ENCODE measurements at regions not wholly inside any gene's neighbourhood (a gene's known extent, or its start where the extent isn't known, plus 50 kb on each side); places are given as distances from the start of the nearest gene placed in this dataset.

DNA sequence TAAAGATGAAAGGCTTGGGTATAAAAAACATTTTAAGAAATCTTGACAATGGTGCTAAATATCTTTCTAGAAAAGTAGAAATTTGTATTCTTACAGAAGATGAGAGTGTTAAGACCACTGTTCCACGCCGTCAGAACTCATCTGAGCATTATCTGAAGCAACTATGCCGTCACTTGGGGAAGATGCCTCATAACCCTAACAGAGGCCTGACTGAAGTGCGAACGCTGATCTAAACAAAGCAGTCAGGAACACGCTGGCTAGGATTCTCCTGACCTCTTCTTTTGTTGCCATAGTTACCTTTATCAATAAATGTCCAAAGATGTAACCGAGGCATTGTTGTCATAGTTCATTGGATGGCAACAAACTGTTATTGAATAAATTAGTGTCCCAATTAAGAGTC, 612.4 kb downstream of the LTN1 start:
- Mint-ChIP-seq H3K27me3 (ENCODE audit: low read depth) (no peaks in the 10 kb centered on the region), H3K4me1 (no peaks in the 10 kb centered on the region), H3K36me3 (no peaks in the 10 kb centered on the region), H3K27ac (no peak overlapping the region), H3K9me3 (peaks cover 16% of the 10 kb centered on the region), H3K4me3 (no peak overlapping the region)
- no peak for TF ChIP-seq CTCF (IDR thresholded peaks at IDR 0.05; ENCODE audit: unreplicated experiment)
- DNase-seq (ENCODE audit: low spot score in 2 of 2, unreplicated experiment in 2 of 2), result no peak

DNA sequence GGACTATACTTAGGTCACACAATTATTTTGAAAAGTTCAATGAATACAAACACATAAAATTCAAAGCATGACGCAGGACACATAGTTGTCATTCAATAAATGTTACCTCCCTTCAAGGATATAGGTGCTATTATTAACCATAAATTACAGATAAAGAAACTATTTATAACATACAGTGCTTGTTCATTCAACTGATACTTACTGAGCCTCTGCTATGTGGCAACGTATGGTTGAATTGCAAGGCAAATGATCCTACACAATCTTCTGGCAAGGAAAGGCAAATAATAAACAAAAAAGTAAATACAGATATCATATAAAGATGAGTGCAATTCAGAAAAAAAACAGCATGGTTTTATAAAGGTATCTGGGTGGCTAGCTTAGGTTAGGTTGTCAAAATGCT, 614.7 kb downstream of the LTN1 start:
- H3K27ac Mint-ChIP-seq, result no peak overlapping the region
- no peak for TF ChIP-seq CTCF (IDR thresholded peaks at IDR 0.05; ENCODE audit: unreplicated experiment)
- no peaks in the 10 kb centered on the region for H3K27me3 Mint-ChIP-seq (ENCODE audit: low read depth)
- no peaks in the 10 kb centered on the region for H3K36me3 Mint-ChIP-seq
- DNase-seq (ENCODE audit: low spot score in 2 of 2, unreplicated experiment in 2 of 2), result no peak
- peaks cover 25% of the 10 kb centered on the region for H3K9me3 Mint-ChIP-seq
- no peaks in the 10 kb centered on the region for H3K4me1 Mint-ChIP-seq
- H3K4me3 Mint-ChIP-seq, result no peak overlapping the region

- peaks cover 6% of the 10 kb centered on the region for H3K36me3 Mint-ChIP-seq
- H3K9me3 Mint-ChIP-seq, result peaks cover 38% of the 10 kb centered on the region
- no peaks in the 10 kb centered on the region for H3K27me3 Mint-ChIP-seq (ENCODE audit: low read depth)
- no peaks in the 10 kb centered on the region for H3K4me1 Mint-ChIP-seq
- no peak overlapping the region for H3K27ac Mint-ChIP-seq
- no peak for DNase-seq (ENCODE audit: low spot score in 2 of 2, unreplicated experiment in 2 of 2)
- no peak for TF ChIP-seq CTCF (IDR thresholded peaks at IDR 0.05; ENCODE audit: unreplicated experiment)
- H3K4me3 Mint-ChIP-seq, result no peak overlapping the region
Observed at GRCh38 chr21:28375708-28376385, 616.8 kb downstream of the LTN1 start.

DNA sequence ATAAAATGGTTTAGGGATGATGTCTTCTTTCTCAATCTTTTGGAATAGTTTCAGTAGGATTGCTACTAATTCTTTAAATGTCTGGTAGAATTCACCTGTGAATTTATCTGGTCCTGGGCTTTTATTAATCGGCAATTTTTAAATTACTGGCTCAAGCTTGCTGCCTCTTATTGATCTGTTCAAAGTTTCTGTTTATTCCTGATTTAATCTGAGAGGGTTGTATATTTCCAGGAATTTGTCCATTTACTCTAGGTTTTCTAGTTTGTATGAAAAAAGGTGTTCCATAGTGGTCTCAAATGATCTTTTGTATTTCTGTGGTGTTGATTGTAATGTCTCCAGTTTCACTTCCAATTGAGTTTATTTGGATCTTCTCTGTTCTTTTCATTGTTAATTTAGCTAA, 617.8 kb downstream of the LTN1 start:
- Mint-ChIP-seq H3K27me3 (ENCODE audit: low read depth) (no peaks in the 10 kb centered on the region), H3K4me1 (no peaks in the 10 kb centered on the region), H3K36me3 (peaks cover 6% of the 10 kb centered on the region), H3K27ac (no peak overlapping the region), H3K4me3 (no peak overlapping the region), H3K9me3 (peaks cover 45% of the 10 kb centered on the region)
- TF ChIP-seq CTCF (IDR thresholded peaks at IDR 0.05; ENCODE audit: unreplicated experiment), result no peak
- no peak for DNase-seq (ENCODE audit: low spot score in 2 of 2, unreplicated experiment in 2 of 2)

DNA sequence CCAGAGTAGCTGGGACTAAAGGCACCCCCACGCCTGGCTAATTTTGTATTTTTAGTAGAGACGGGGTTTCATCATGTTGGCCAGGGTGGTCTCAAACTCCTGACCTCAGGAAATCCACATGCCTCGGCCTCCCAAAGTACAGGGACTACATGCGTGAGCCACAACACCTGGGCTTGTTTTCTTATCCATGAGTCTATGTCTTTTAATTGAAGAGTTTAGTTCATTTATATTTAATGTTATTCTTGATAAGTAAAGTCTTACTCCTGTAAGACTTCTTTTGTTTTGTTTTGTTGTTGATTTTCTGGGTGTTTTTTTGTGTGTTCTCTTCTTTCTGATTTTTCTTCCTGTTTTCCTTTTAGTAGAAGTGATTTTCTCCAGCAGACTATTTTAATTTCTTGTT, 621.0 kb downstream of the LTN1 start:
- H3K36me3 Mint-ChIP-seq, result peaks cover 6% of the 10 kb centered on the region
- no peaks in the 10 kb centered on the region for H3K4me1 Mint-ChIP-seq
- H3K27me3 Mint-ChIP-seq (ENCODE audit: low read depth), result no peaks in the 10 kb centered on the region
- TF ChIP-seq CTCF (IDR thresholded peaks at IDR 0.05; ENCODE audit: unreplicated experiment), result no peak
- no peak for DNase-seq (ENCODE audit: low spot score in 2 of 2, unreplicated experiment in 2 of 2)
- H3K9me3 Mint-ChIP-seq, result peaks cover 61% of the 10 kb centered on the region
- H3K4me3 Mint-ChIP-seq, result no peak overlapping the region
- H3K27ac Mint-ChIP-seq, result no peak overlapping the region

DNA sequence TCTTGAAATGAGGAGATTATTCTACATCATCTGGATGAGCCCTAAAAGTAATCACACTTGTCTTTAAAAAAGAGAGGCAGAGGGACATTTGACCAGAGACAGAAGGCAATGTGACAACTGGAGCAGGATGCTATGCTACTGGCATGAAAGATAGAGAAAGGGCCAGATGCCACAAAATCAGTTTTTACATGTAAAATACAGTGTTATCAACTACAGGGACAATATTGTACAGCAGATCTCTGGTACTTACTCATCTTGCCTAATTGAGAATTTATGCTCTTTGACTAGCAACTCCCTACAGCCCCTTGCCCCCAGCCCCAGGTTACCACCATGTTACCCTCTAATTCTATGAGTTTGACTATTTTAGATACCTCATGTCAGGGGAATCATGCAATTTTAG, 633.4 kb downstream of the LTN1 start:
- no peaks in the 10 kb centered on the region for H3K27me3 Mint-ChIP-seq (ENCODE audit: low read depth)
- no peak for DNase-seq (ENCODE audit: low spot score in 2 of 2, unreplicated experiment in 2 of 2)
- H3K36me3 Mint-ChIP-seq, result no peaks in the 10 kb centered on the region
- H3K9me3 Mint-ChIP-seq, result peaks cover 3% of the 10 kb centered on the region
- no peak overlapping the region for H3K4me3 Mint-ChIP-seq
- H3K4me1 Mint-ChIP-seq, result no peaks in the 10 kb centered on the region
- no peak overlapping the region for H3K27ac Mint-ChIP-seq
- no peak for TF ChIP-seq CTCF (IDR thresholded peaks at IDR 0.05; ENCODE audit: unreplicated experiment)

Data from mesothelial cell of epicardium (in vitro differentiated cells).